K562 (cell line): ENCODE measurements at regions not wholly inside any gene's neighbourhood (a gene's known extent, or its start where the extent isn't known, plus 50 kb on each side); places are given as distances from the start of the nearest gene placed in this dataset.

ENCODE experiments used
- ATAC-seq: fragments of 200-7000 bp; cut with Tn5 transposase; 3 replicates; pipeline ENCODE4 v1.9.1; 2020; ENCODE audit warnings: moderate library complexity
- BruUV-seq: library from RNA; stranded (reverse); fragments of 400-500 nt; replicated peaks from 2 replicates; lab custom pipeline; 2021; lab: Mats Ljungman, UMichigan
- CTCF ChIA-PET: fragments of 300-600 bp; formaldehyde crosslinking; extraction: SDS; loops from one replicate; lab custom pipeline; 2021; ENCODE audit warnings: low intra/inter-chr PET ratio; lab: Yijun Ruan, JAX
- POLR2A ChIA-PET: fragments of 300-600, 350-650 bp; sonication (Branson Sonifier 250); formaldehyde crosslinking; extraction: SDS; loops from one replicate; lab custom pipeline; 2021; ENCODE audit warnings: antibody characterized with exemption, inconsistent platforms; lab: Yijun Ruan, JAX
- DNase-seq, 4 experiments: peaks; one replicate each; pipeline versions ENCODE4 v3.0.0 to v3.0.0-alpha.2; 2011 to 2018; ENCODE audit warnings: low spot score in 3 of 4, mixed read lengths in 3 of 4; ENCODE audit errors: extremely low read depth in 1 of 4
- FAIRE-seq: peaks from 2 replicates; lab custom pipeline; 2011; peaks lifted over from hg19 to GRCh38; lab: Jason Lieb, UNC
- H2AFZ ChIP-seq: 2 replicates; pipeline ENCODE4 v1.6.0; 2011; ENCODE audit warnings: low read depth, low read length, control low read depth, inconsistent platforms
- H3K27ac ChIP-seq: fragments of 200-600 bp; 3 replicates; pipeline ENCODE4 v1.8.0; 2011; ENCODE audit warnings: low read depth, mild to moderate bottlenecking, control low read depth, inconsistent platforms, low read length, moderate library complexity, mixed read lengths; ENCODE audit errors: extremely low read depth
- H3K27me3 ChIP-seq, 2 experiments: fragments of 300-600 bp in 1 of 2; 2 replicates in 1 of 2; 3 replicates in 1 of 2; pipeline versions ENCODE4 v1.6.0 to v1.8.0; 2011; ENCODE audit warnings: inconsistent platforms in 2 of 2, low read length in 2 of 2, mild to moderate bottlenecking in 1 of 2, mixed read lengths in 1 of 2, moderate library complexity in 1 of 2; ENCODE audit not compliant: control insufficient read depth in 2 of 2, insufficient read depth in 2 of 2
- H3K36me3 ChIP-seq: fragments of 300-600 bp; 3 replicates; pipeline ENCODE4 v1.8.0; 2011; ENCODE audit warnings: mild to moderate bottlenecking, low read length, inconsistent platforms; ENCODE audit not compliant: control insufficient read depth, insufficient read depth
- H3K4me1 ChIP-seq, 2 experiments: fragments of 200-600 bp in 1 of 2; replicated peaks in 1 of 2; 2 replicates in 1 of 2; 3 replicates in 1 of 2; pipeline versions ENCODE4 v1.5.1 to v1.8.0; 2011; ENCODE audit warnings: inconsistent platforms in 2 of 2, low read length in 2 of 2, mild to moderate bottlenecking in 1 of 2, mixed read lengths in 1 of 2, moderate library complexity in 1 of 2; ENCODE audit not compliant: control insufficient read depth in 2 of 2, insufficient read depth in 2 of 2
- H3K4me2 ChIP-seq: 2 replicates; pipeline ENCODE4 v1.6.1; 2011; ENCODE audit warnings: low read length, control low read depth, inconsistent platforms, mixed read lengths; ENCODE audit not compliant: insufficient read depth
- H3K4me3 ChIP-seq: fragments of 200-600 bp; sonication (generic), shearing (Covaris generic); 2 replicates; pipeline ENCODE4 v1.5.1; 2016; ENCODE audit warnings: control low read depth, inconsistent platforms
- H3K79me2 ChIP-seq: fragments of 200-600 bp; 3 replicates; pipeline ENCODE4 v1.8.0; 2011; ENCODE audit warnings: low read length, inconsistent platforms; ENCODE audit not compliant: control insufficient read depth, insufficient read depth
- H3K9ac ChIP-seq, 2 experiments: 2 replicates each; pipeline versions ENCODE4 v1.6.0 to v1.6.1; 2011; ENCODE audit warnings: low read depth in 2 of 2, low read length in 2 of 2, control low read depth in 1 of 2, inconsistent platforms in 1 of 2, mild to moderate bottlenecking in 1 of 2, mixed read lengths in 1 of 2; ENCODE audit not compliant: insufficient read depth in 1 of 2
- H3K9me1 ChIP-seq: one replicate; pipeline ENCODE4 v1.6.0; 2011; ENCODE audit warnings: inconsistent platforms, mild to moderate bottlenecking, low read length, moderate library complexity; ENCODE audit not compliant: control insufficient read depth, insufficient read depth
- H3K9me3 ChIP-seq: replicated peaks from 2 replicates; pipeline ENCODE4 v1.5.1; 2011; ENCODE audit warnings: low read depth, low read length, inconsistent platforms; ENCODE audit not compliant: control insufficient read depth, insufficient read depth
- H4K20me1 ChIP-seq: replicated peaks from 2 replicates; pipeline ENCODE4 v1.6.1; 2011; ENCODE audit warnings: low read length, inconsistent platforms, mixed read lengths; ENCODE audit not compliant: control insufficient read depth, insufficient read depth
- CBX1 ChIP-seq: sonication (generic); IDR thresholded peaks from 2 replicates; pipeline ENCODE4 v1.6.1; 2016; ENCODE audit warnings: antibody characterized with exemption, low read depth, mild to moderate bottlenecking
- EZH2 ChIP-seq: IDR thresholded peaks from 2 replicates; pipeline ENCODE4 v1.6.1; 2012; ENCODE audit warnings: low read depth, mild to moderate bottlenecking, inconsistent platforms, low read length, borderline replicate concordance
- KAT2B ChIP-seq: IDR thresholded peaks from one replicate; pipeline ENCODE4 v1.6.1; 2012; ENCODE audit warnings: low read depth, mild to moderate bottlenecking, control low read depth, inconsistent platforms, low read length, moderate library complexity
- KDM2B ChIP-seq: fragments of 250-450 bp; sonication (Bioruptor Pico); IDR thresholded peaks from 2 replicates; pipeline ENCODE4 v1.8.0; 2021; ENCODE audit warnings: mild to moderate bottlenecking, moderate library complexity
- MEF2A ChIP-seq: IDR thresholded peaks from 2 replicates; pipeline ENCODE4 v1.6.1; 2011; ENCODE audit warnings: low read depth, mild to moderate bottlenecking, low read length, moderate library complexity; ENCODE audit not compliant: control insufficient read depth
- MTA2 ChIP-seq: fragments of 450-650 bp; IDR thresholded peaks from 2 replicates; pipeline ENCODE4 v1.6.1; 2016; ENCODE audit warnings: low read depth
- PBX2 ChIP-seq, 2 experiments: IDR thresholded peaks in 1 of 2; conservative IDR thresholded peaks in 1 of 2; 2 replicates each; pipeline ENCODE4 v1.6.1; 2016; ENCODE audit warnings: low read depth in 2 of 2, mild to moderate bottlenecking in 1 of 2, missing compliant biosample characterization in 1 of 2, missing genetic modification characterization in 1 of 2, moderate library complexity in 1 of 2
- SLC30A9 ChIP-seq: fragments of 250-450 bp; sonication (Bioruptor Pico); IDR thresholded peaks from 2 replicates; pipeline ENCODE4 v1.8.0; 2022; ENCODE audit warnings: mild to moderate bottlenecking, moderate library complexity
- TBL1XR1 ChIP-seq, 2 experiments: IDR thresholded peaks; 2 replicates each; pipeline ENCODE4 v1.6.1; 2012; ENCODE audit warnings: improper control_type of control experiment in 2 of 2, low read length in 2 of 2, mild to moderate bottlenecking in 1 of 2
- TGIF2 ChIP-seq: sonication (generic); formaldehyde crosslinking; IDR thresholded peaks from 2 replicates; pipeline ENCODE4 v1.8.1; 2022; ENCODE audit warnings: mild to moderate bottlenecking, missing genetic modification reagents, moderate library complexity
- ZNF133 ChIP-seq: fragments of 250-450 bp; sonication (Bioruptor Pico); IDR thresholded peaks from 2 replicates; pipeline ENCODE4 v1.4.0; 2020; ENCODE audit warnings: mild to moderate bottlenecking
- ZNF384 ChIP-seq: IDR thresholded peaks from 2 replicates; pipeline ENCODE4 v1.6.1; 2012; ENCODE audit warnings: low read depth, low read length, improper control_type of control experiment
- ZNF398 ChIP-seq: fragments of 250-450 bp; sonication (Bioruptor Pico); IDR thresholded peaks from 2 replicates; pipeline ENCODE4 v1.8.0; 2021; ENCODE audit warnings: moderate library complexity, mild to moderate bottlenecking, inconsistent platforms
- ZNF445 ChIP-seq: fragments of 250-450 bp; sonication (Bioruptor Pico); IDR thresholded peaks from 2 replicates; pipeline ENCODE4 v1.4.0; 2020; ENCODE audit warnings: low read depth, mild to moderate bottlenecking, moderate library complexity
- ZNF511 ChIP-seq: sonication (generic); formaldehyde crosslinking; IDR thresholded peaks from 2 replicates; pipeline ENCODE4 v1.8.0; 2022; ENCODE audit warnings: mild to moderate bottlenecking, missing genetic modification reagents
- ZNF740 ChIP-seq, 3 experiments: fragments of 200-800 bp in 1 of 3; sonication (Bioruptor generic) in 1 of 3; sonication (generic) in 1 of 3; formaldehyde crosslinking in 1 of 3; IDR thresholded peaks; 2 replicates each; pipeline versions ENCODE4 v1.6.1 to v1.8.0; 2016 to 2022; ENCODE audit warnings: mild to moderate bottlenecking in 2 of 3, missing compliant biosample characterization in 2 of 3, missing genetic modification characterization in 2 of 3, missing genetic modification reagents in 1 of 3
- WGBS: fragments of 100-300 bp; shearing (Covaris generic); methylation state at CpG from one replicate; pipeline ENCODE4 v1.1.6; 2016; ENCODE audit warnings: low coverage, mixed read lengths; ENCODE audit not compliant: insufficient coverage; ENCODE audit errors: missing lambda C conversion rate; 5-methylcytosine and 5-hydroxymethylcytosine counted together
- in situ Hi-C: fragments of 300-500 bp; cut with MboI; formaldehyde crosslinking; loops from 4 replicates; pipeline ENCODE4 v1.15.0; 2018; ENCODE audit warnings: inconsistent platforms, mixed read lengths
- intact Hi-C: fragments of 100-400 bp; cut with micrococcal nuclease; formaldehyde crosslinking; loops from 2 replicates; pipeline ENCODE4 v1.14.2; 2022

- no peak for ATAC-seq
- in situ Hi-C loops, result no loop called here
These were observed 804.8 kb downstream of the USP25 start for GRCh38 chr21:16534408-16535101.

More at GRCh38 chr21:16534408-16535101, 804.8 kb downstream of the USP25 start:
- ChIA-PET POLR2A (no interaction called here), CTCF (no interaction called here)
- Histone ChIP-seq H3K79me2 (no peaks in the 10 kb centered on the region), H3K9me1 (no peaks in the 10 kb centered on the region), H3K27ac (no peak overlapping the region), H3K4me3 (no peak overlapping the region), H3K4me1 (no peaks in the 10 kb centered on the region), H3K9me3 (no peaks in the 10 kb centered on the region; the same call in 1 of the 2 replicates), H3K27me3 (no peaks in the 10 kb centered on the region), H3K9ac (no peak overlapping the region), H3K36me3 (no peaks in the 10 kb centered on the region), H2AFZ (no peak overlapping the region), H4K20me1 (no peaks in the 10 kb centered on the region), H3K4me2 (no peak overlapping the region)
- 1% methylated on average over 11 of the region's 11 CpGs for WGBS
- BruUV-seq, result no TSS peak
- TF ChIP-seq ZNF384 (no peak), EZH2 (no peak), SLC30A9 (CRISPR knock-in tag) (no peak), ZNF445 (no peak), TBL1XR1 (IDR thresholded peaks at IDR 0.05; ENCODE audit: low read length in 2 of 2) (no peak), MEF2A (no peak), KAT2B (no peak), MTA2 (no peak), KDM2B (CRISPR knock-in tag) (no peak), TGIF2 (no peak), PBX2 (CRISPR knock-in tag; IDR thresholded peaks at IDR 0.05; ENCODE audit: low read depth) (no peak), PBX2 (tag; conservative IDR thresholded peaks at IDR 0.05; ENCODE audit: low read depth) (no peak), ZNF740 (CRISPR knock-in tag; IDR thresholded peaks at IDR 0.05) (no peak), ZNF740 (tag; IDR thresholded peaks at IDR 0.05) (no peak), CBX1 (no peak), ZNF133 (CRISPR knock-in tag) (no peak), ZNF511 (CRISPR knock-in tag) (no peak), ZNF398 (CRISPR knock-in tag) (no peak)
- intact Hi-C loops, result no loop called here
- DNase-seq, result no peak
- no peak for FAIRE-seq
